ENCODE measurements at regions not wholly inside any gene's neighbourhood (a gene's known extent, or its start where the extent isn't known, plus 50 kb on each side); places are given as distances from the start of the nearest gene placed in this dataset.
"Not testable (repeated sequence)": the region's sequence is repeated elsewhere in the genome, so short reads cannot be mapped to it uniquely, and the experiment has no call there.

GRCh38 chr6:27043244-27043643, 204.3 kb upstream of the PRSS16 start:
- ChIA-PET SMC1A (ENCODE audit: uncharacterized antibody, unreplicated experiment) (interaction anchor here (1.0 to 1.1 kb wide), 4 partner anchors 16 to 38 kb away, joined by 3 to 4 read pairs (median 3); no protein-coding TSS in a partner anchor), RAD21 (ENCODE audit: unreplicated experiment) (no interaction called here), CTCF (interaction anchor here (0.5 to 1.2 kb wide), 2 partner anchors 30 to 75 kb away, joined by 3 read pairs; no protein-coding TSS in a partner anchor), POLR2A (interaction anchor here (1.6 kb wide), 1 partner anchor 10 kb away, joined by 3 read pairs; no protein-coding TSS in a partner anchor)
- no peaks in the 10 kb centered on the region for H4K20me1 ChIP-seq (ENCODE audit: control insufficient read depth, insufficient read depth)
- peak overlapping the region; percentile 35; the same call in 1 of the 2 replicates for H3K4me2 ChIP-seq (ENCODE audit: control insufficient read depth, insufficient read depth)
- H2AFZ ChIP-seq (ENCODE audit: control insufficient read depth, low read depth, low read length), result no peak overlapping the region
- no peak overlapping the region for H3K4me3 ChIP-seq
- no peaks in the 10 kb centered on the region for H3K36me3 ChIP-seq (ENCODE audit: control insufficient read depth in 2 of 2, insufficient read depth in 2 of 2, low read length in 1 of 2)
- H3K9me3 ChIP-seq (replicated peaks; ENCODE audit: control insufficient read depth, insufficient read depth, low read length), result no peaks in the 10 kb centered on the region; the same call in none of the 3 replicates
- H3K4me1 ChIP-seq (ENCODE audit: control insufficient read depth, insufficient read depth, low read length), result peaks cover 3% of the 10 kb centered on the region; the same call in 1 of the 2 replicates
- H3K27me3 ChIP-seq (replicated peaks in 1 of 2; ENCODE audit: control insufficient read depth in 2 of 2, insufficient read depth in 2 of 2, low read length in 1 of 2), result no peaks in the 10 kb centered on the region
- in situ Hi-C loops (cut with MboI), result no loop called here
- no peak overlapping the region for H3K9ac ChIP-seq (ENCODE audit: control insufficient read depth, insufficient read depth, low read length)
- no TSS peak for BruUV-seq (replicated peaks)
- intact Hi-C loops (cut with micrococcal nuclease; ENCODE audit: unreplicated experiment), result no loop called here
- peak; percentile 62 for ATAC-seq
- no peak for FAIRE-seq
- DNase-seq (ENCODE audit: low read depth, low spot score), result no peak
- TF ChIP-seq SREBF1 (IDR thresholded peaks at IDR 0.05; ENCODE audit: low read length), result no peak
- peak; percentile 74 for TF ChIP-seq RUNX3 (IDR thresholded peaks at IDR 0.05; ENCODE audit: low read length)
- peak; percentile 70 for TF ChIP-seq JUNB (IDR thresholded peaks at IDR 0.05)
- peak; percentile 33; the same call in 1 of the 2 replicates for TF ChIP-seq MTA2 (IDR thresholded peaks at IDR 0.05; ENCODE audit: low read depth)
- no peak for TF ChIP-seq CTCF (IDR thresholded peaks at IDR 0.05 in 2 of 3, conservative IDR thresholded peaks at IDR 0.05 in 1 of 3; ENCODE audit: control insufficient read depth in 2 of 3, extremely low read depth in 1 of 3, insufficient read depth in 1 of 3, low read depth in 3 of 3, low read length in 3 of 3)
- no peak for TF ChIP-seq WRNIP1 (IDR thresholded peaks at IDR 0.05; ENCODE audit: borderline replicate concordance, low read depth, low read length)
- peak in 1 of 2 experiments; percentile 16; a peak in 1 of 4 replicates for TF ChIP-seq ETV6 (conservative IDR thresholded peaks at IDR 0.05 in 1 of 2, IDR thresholded peaks at IDR 0.05 in 1 of 2; ENCODE audit: borderline replicate concordance in 1 of 2, low read depth in 1 of 2)
- no peak for TF ChIP-seq SIN3A (IDR thresholded peaks at IDR 0.05; ENCODE audit: low read depth, low read length)
- no peak for TF ChIP-seq CBX5 (IDR thresholded peaks at IDR 0.05; ENCODE audit: low read depth)
- TF ChIP-seq NFIC (IDR thresholded peaks at IDR 0.05; ENCODE audit: low read depth, low read length), result peak; percentile 62
- TF ChIP-seq IRF4 (IDR thresholded peaks at IDR 0.05; ENCODE audit: low read depth, low read length), result 0 out of 2 replicates have a peak, but pooled peaks have one; percentile 50
- TF ChIP-seq EP300 (IDR thresholded peaks at IDR 0.05; ENCODE audit: borderline replicate concordance in 1 of 2, control insufficient read depth in 1 of 2, low read depth in 2 of 2, low read length in 2 of 2), result no peak
- peak; percentile 68; the same call in 1 of the 2 replicates for TF ChIP-seq FOXM1 (IDR thresholded peaks at IDR 0.05; ENCODE audit: low read depth, low read length)
- peak; percentile 58; the same call in 1 of the 2 replicates for TF ChIP-seq ATF2 (IDR thresholded peaks at IDR 0.05; ENCODE audit: low read length)
- no peaks in the 10 kb centered on the region for H3K79me2 ChIP-seq (ENCODE audit: control insufficient read depth, insufficient read depth, low read length)
- H3K27ac ChIP-seq (ENCODE audit: control insufficient read depth, insufficient read depth), result no peak overlapping the region
- WGBS (ENCODE audit: insufficient coverage, insufficient replicate concordance, low lambda C conversion rate, missing lambda C conversion rate), result 48% methylated on average over 2 of the region's 2 CpGs

- ATAC-seq; intact Hi-C loops (cut with micrococcal nuclease; ENCODE audit: unreplicated experiment); H3K4me1 ChIP-seq (ENCODE audit: control insufficient read depth, insufficient read depth, low read length); H3K9me3 ChIP-seq (replicated peaks; ENCODE audit: control insufficient read depth, insufficient read depth, low read length); DNase-seq (ENCODE audit: low read depth, low spot score); BruUV-seq (replicated peaks); H4K20me1 ChIP-seq (ENCODE audit: control insufficient read depth, insufficient read depth); H3K36me3 ChIP-seq (ENCODE audit: control insufficient read depth in 2 of 2, insufficient read depth in 2 of 2, low read length in 1 of 2); FAIRE-seq; H2AFZ ChIP-seq (ENCODE audit: control insufficient read depth, low read depth, low read length); H3K4me3 ChIP-seq; RAD21 ChIA-PET (ENCODE audit: unreplicated experiment); in situ Hi-C loops (cut with MboI); H3K27ac ChIP-seq (ENCODE audit: control insufficient read depth, insufficient read depth); H3K4me2 ChIP-seq (ENCODE audit: control insufficient read depth, insufficient read depth); H3K27me3 ChIP-seq (replicated peaks in 1 of 2; ENCODE audit: control insufficient read depth in 2 of 2, insufficient read depth in 2 of 2, low read length in 1 of 2); CTCF ChIA-PET; H3K9ac ChIP-seq (ENCODE audit: control insufficient read depth, insufficient read depth, low read length); H3K79me2 ChIP-seq (ENCODE audit: control insufficient read depth, insufficient read depth, low read length): not testable (repeated sequence)
- ChIA-PET SMC1A (ENCODE audit: uncharacterized antibody, unreplicated experiment) (interaction anchor here (1.6 kb wide), 1 partner anchor 8 kb away, joined by 6 read pairs; no protein-coding TSS in a partner anchor), POLR2A (interaction anchor here (0.9 kb wide), 1 partner anchor 21 kb away, joined by 3 read pairs; no protein-coding TSS in a partner anchor)
- WGBS (ENCODE audit: insufficient coverage, insufficient replicate concordance, low lambda C conversion rate, missing lambda C conversion rate), result 95% methylated on average over 20 of the region's 26 CpGs
Measured at GRCh38 chr6:27045131-27045530, 202.4 kb upstream of the PRSS16 start.
